HFF-Myc (cell line): ENCODE measurements at regions not wholly inside any gene's neighbourhood (a gene's known extent, or its start where the extent isn't known, plus 50 kb on each side); places are given as distances from the start of the nearest gene placed in this dataset.

Experiments
- DNase-seq: peaks from one replicate; pipeline ENCODE4 v3.0.0-alpha.2; 2011; ENCODE audit warnings: low read depth; ENCODE audit errors: extremely low read depth
- H3K4me3 ChIP-seq: replicated peaks from 2 replicates; pipeline ENCODE4 v1.5.1; 2011; ENCODE audit warnings: low read depth, mild to moderate bottlenecking, control low read depth, low read length
- CTCF ChIP-seq: IDR thresholded peaks from 2 replicates; pipeline ENCODE4 v1.5.1; 2012; ENCODE audit warnings: mild to moderate bottlenecking, low read depth, low read length, control low read depth; ENCODE audit errors: missing control alignments

GRCh38 chr2:3131636-3132326, 245.8 kb downstream of the EIPR1 start:
- no peak for DNase-seq
- no peak overlapping the region for H3K4me3 ChIP-seq
- no peak for TF ChIP-seq CTCF

GRCh38 chr2:3130889-3131635, 246.6 kb downstream of the EIPR1 start:
- DNase-seq: no peak
- TF ChIP-seq CTCF: no peak
- no peak overlapping the region for H3K4me3 ChIP-seq

- no peak overlapping the region for H3K4me3 ChIP-seq
- no peak for TF ChIP-seq CTCF
- no peak for DNase-seq
Measured at GRCh38 chr2:3130444-3130843, 247.2 kb downstream of the EIPR1 start.

- TF ChIP-seq CTCF: no peak
- DNase-seq: no peak
- H3K4me3 ChIP-seq: no peak overlapping the region
Measured at GRCh38 chr2:3129867-3130266, 247.8 kb downstream of the EIPR1 start.

- no peak for DNase-seq
- no peak overlapping the region for H3K4me3 ChIP-seq
- no peak for TF ChIP-seq CTCF
Measured at GRCh38 chr2:3128786-3129185, 248.8 kb downstream of the EIPR1 start.

GRCh38 chr2:3127710-3128109, 249.9 kb downstream of the EIPR1 start:
- no peak for DNase-seq
- TF ChIP-seq CTCF: no peak
- H3K4me3 ChIP-seq: no peak overlapping the region
